ENCODE measurements at regions not wholly inside any gene's neighbourhood (a gene's known extent, or its start where the extent isn't known, plus 50 kb on each side); places are given as distances from the start of the nearest gene placed in this dataset.
"Not testable (repeated sequence)": the region's sequence is repeated elsewhere in the genome, so short reads cannot be mapped to it uniquely, and the experiment has no call there.

- no peak for TF ChIP-seq CTCF (conservative IDR thresholded peaks at IDR 0.05; ENCODE audit: low read depth)
- ChIA-PET CTCF (no interaction called here), POLR2A (ENCODE audit: low non-redundant PET) (no interaction called here)
- DNase-seq (ENCODE audit: low spot score) = peak; percentile 23
- H3K27ac ChIP-seq = no peak overlapping the region
These were observed 1864.7 kb upstream of the ACO1 start for GRCh38 chr9:30519756-30520155.

- no peak for DNase-seq (ENCODE audit: low spot score)
- no peak overlapping the region for H3K27ac ChIP-seq
- ChIA-PET CTCF (no interaction called here), POLR2A (ENCODE audit: low non-redundant PET) (no interaction called here)
- no peak for TF ChIP-seq CTCF (conservative IDR thresholded peaks at IDR 0.05; ENCODE audit: low read depth)
These were observed 1862.4 kb upstream of the ACO1 start for GRCh38 chr9:30522061-30522460.

- no peak overlapping the region for H3K27ac ChIP-seq
- DNase-seq (ENCODE audit: low spot score) = no peak
- no peak for TF ChIP-seq CTCF (conservative IDR thresholded peaks at IDR 0.05; ENCODE audit: low read depth)
- ChIA-PET CTCF (no interaction called here), POLR2A (ENCODE audit: low non-redundant PET) (no interaction called here)
These were observed 1862.0 kb upstream of the ACO1 start for GRCh38 chr9:30522486-30522885.

GRCh38 chr9:30524311-30524710, 1860.1 kb upstream of the ACO1 start:
- CTCF ChIA-PET = no interaction called here
- no peak for DNase-seq (ENCODE audit: low spot score)
- no peak for TF ChIP-seq CTCF (conservative IDR thresholded peaks at IDR 0.05; ENCODE audit: low read depth)
- H3K27ac ChIP-seq = no peak overlapping the region
- POLR2A ChIA-PET (ENCODE audit: low non-redundant PET) = no interaction called here

GRCh38 chr9:30534455-30534854, 1850.0 kb upstream of the ACO1 start:
- ChIA-PET POLR2A (ENCODE audit: low non-redundant PET) (no interaction called here), CTCF (no interaction called here)
- H3K27ac ChIP-seq = no peak overlapping the region
- no peak for TF ChIP-seq CTCF (conservative IDR thresholded peaks at IDR 0.05; ENCODE audit: low read depth)
- no peak for DNase-seq (ENCODE audit: low spot score)

GRCh38 chr9:30534896-30535295, 1849.5 kb upstream of the ACO1 start:
- POLR2A ChIA-PET (ENCODE audit: low non-redundant PET) = no interaction called here
- no peak for TF ChIP-seq CTCF (conservative IDR thresholded peaks at IDR 0.05; ENCODE audit: low read depth)
- DNase-seq (ENCODE audit: low spot score) = no peak
- no peak overlapping the region for H3K27ac ChIP-seq
- CTCF ChIA-PET = no interaction called here

- no peak overlapping the region for H3K27ac ChIP-seq
- DNase-seq (ENCODE audit: low spot score) = no peak
- no peak for TF ChIP-seq CTCF (conservative IDR thresholded peaks at IDR 0.05; ENCODE audit: low read depth)
- ChIA-PET POLR2A (ENCODE audit: low non-redundant PET) (no interaction called here), CTCF (no interaction called here)
These were observed 1847.9 kb upstream of the ACO1 start for GRCh38 chr9:30536494-30536893.

- DNase-seq (ENCODE audit: low spot score); H3K27ac ChIP-seq; POLR2A ChIA-PET (ENCODE audit: low non-redundant PET); CTCF ChIA-PET: not testable (repeated sequence)
These were observed 1844.7 kb upstream of the ACO1 start for GRCh38 chr9:30539696-30540095.

All from RWPE1 (cell line).